GM10248 (cell line): ENCODE measurements at regions not wholly inside any gene's neighbourhood (a gene's known extent, or its start where the extent isn't known, plus 50 kb on each side); places are given as distances from the start of the nearest gene placed in this dataset.

ENCODE experiments used
- CTCF ChIA-PET: fragments of 300-600 bp; sonication (Branson Sonifier 250); formaldehyde crosslinking; extraction: SDS; loops from one replicate; lab custom pipeline; 2021; ENCODE audit warnings: antibody characterized with exemption; lab: Yijun Ruan, JAX
- POLR2A ChIA-PET: fragments of 350-650 bp; sonication (Branson Sonifier 250); formaldehyde crosslinking; extraction: SDS; loops from one replicate; lab custom pipeline; 2020; ENCODE audit warnings: antibody characterized with exemption; lab: Yijun Ruan, JAX
- DNase-seq: peaks from one replicate; pipeline ENCODE4 v3.0.0; 2012; ENCODE audit errors: extremely low spot score
- CTCF ChIP-seq: IDR thresholded peaks from 2 replicates; pipeline ENCODE4 v1.5.1; 2012; ENCODE audit warnings: mild to moderate bottlenecking, low read depth; ENCODE audit errors: extremely low read depth, missing control alignments, control extremely low read depth

- ChIA-PET POLR2A (no interaction called here), CTCF (no interaction called here)
- TF ChIP-seq CTCF = no peak
- no peak for DNase-seq
Observed at GRCh38 chr3:193996221-193996620, 139.7 kb upstream of the HES1 start.

GRCh38 chr3:193996641-193997089 lies 139.3 kb upstream of the HES1 start:
- CTCF ChIA-PET = no interaction called here
- TF ChIP-seq CTCF = no peak
- DNase-seq = no peak
- POLR2A ChIA-PET = no interaction called here

GRCh38 chr3:193997228-193998122 lies 138.5 kb upstream of the HES1 start:
- ChIA-PET CTCF (no interaction called here), POLR2A (no interaction called here)

GRCh38 chr3:193998123-193998448 lies 137.9 kb upstream of the HES1 start:
- ChIA-PET CTCF (no interaction called here), POLR2A (no interaction called here)
- no peak for DNase-seq
- no peak for TF ChIP-seq CTCF

More at GRCh38 chr3:193997228-193998122, 138.5 kb upstream of the HES1 start:
- no peak for DNase-seq
- no peak for TF ChIP-seq CTCF

GRCh38 chr3:193998628-193999195 lies 137.2 kb upstream of the HES1 start:
- ChIA-PET CTCF (no interaction called here), POLR2A (no interaction called here)
- no peak for TF ChIP-seq CTCF
- DNase-seq = no peak

GRCh38 chr3:194000100-194000499 lies 135.8 kb upstream of the HES1 start:
- CTCF ChIA-PET = no interaction called here
- no peak for DNase-seq
- POLR2A ChIA-PET = no interaction called here
- TF ChIP-seq CTCF = no peak
